Panc1 (cell line): ENCODE measurements at regions not wholly inside any gene's neighbourhood (a gene's known extent, or its start where the extent isn't known, plus 50 kb on each side); places are given as distances from the start of the nearest gene placed in this dataset.

Source experiments
- ATAC-seq: fragments of 200-7000 bp; cut with Tn5 transposase; 2 replicates; pipeline ENCODE4 v1.9.1; 2020; ENCODE audit warnings: mild to moderate bottlenecking, moderate library complexity
- BruUV-seq: library from RNA; stranded (reverse); fragments of 400-500 nt; replicated peaks from 2 replicates; lab custom pipeline; 2021; lab: Mats Ljungman, UMichigan
- CTCF ChIA-PET: fragments of 300-600 bp; sonication (Branson Sonifier 250); formaldehyde crosslinking; loops from one replicate; lab custom pipeline; 2022; ENCODE audit warnings: antibody characterized with exemption; lab: Charles Lee
- POLR2A ChIA-PET: fragments of 300-600 bp; sonication (Branson Sonifier 250); formaldehyde crosslinking; loops from one replicate; lab custom pipeline; 2022; ENCODE audit warnings: antibody characterized with exemption; lab: Charles Lee
- DNase-seq: peaks from one replicate; pipeline ENCODE4 v3.0.0-alpha.2; 2010; ENCODE audit warnings: low read depth, low spot score
- H3K27ac ChIP-seq: 2 replicates; pipeline ENCODE4 v1.5.1; 2011; ENCODE audit warnings: mild to moderate bottlenecking, low read length, inconsistent platforms
- H3K27me3 ChIP-seq: fragments of 200-500 bp; sonication (Bioruptor generic); 2 replicates; pipeline ENCODE4 v1.6.0; 2014; ENCODE audit warnings: low read length, inconsistent platforms; ENCODE audit not compliant: control insufficient read depth, insufficient read depth
- H3K36me3 ChIP-seq: fragments of 200-500 bp; sonication (Bioruptor generic); 2 replicates; pipeline ENCODE4 v1.5.1; 2014; ENCODE audit warnings: inconsistent platforms, mild to moderate bottlenecking, low read length, moderate library complexity; ENCODE audit not compliant: control insufficient read depth, insufficient read depth
- H3K4me1 ChIP-seq: 2 replicates; pipeline ENCODE4 v1.5.1; 2011; ENCODE audit warnings: inconsistent platforms, mild to moderate bottlenecking, low read length, moderate library complexity; ENCODE audit not compliant: control insufficient read depth, insufficient read depth
- H3K4me3 ChIP-seq, 2 experiments: 2 replicates each; pipeline ENCODE4 v1.5.1; 2011 to 2012; ENCODE audit warnings: low read depth in 2 of 2, low read length in 2 of 2, mild to moderate bottlenecking in 2 of 2, inconsistent platforms in 1 of 2, moderate library complexity in 1 of 2
- H3K9me3 ChIP-seq: fragments of 200-500 bp; sonication (Bioruptor generic); 2 replicates; pipeline ENCODE4 v1.5.1; 2014; ENCODE audit warnings: low read depth, mild to moderate bottlenecking, inconsistent platforms, low read length, moderate library complexity; ENCODE audit not compliant: control insufficient read depth, insufficient read depth
- POLR2AphosphoS5 ChIP-seq: IDR thresholded peaks from 2 replicates; pipeline ENCODE4 v1.6.1; 2012; ENCODE audit warnings: mild to moderate bottlenecking, low read depth, low read length, moderate library complexity
- SIN3A ChIP-seq: IDR thresholded peaks from 2 replicates; pipeline ENCODE4 v1.6.1; 2012; ENCODE audit warnings: low read depth, mild to moderate bottlenecking, low read length, moderate library complexity, borderline replicate concordance; ENCODE audit not compliant: insufficient read depth
- TCF7L2 ChIP-seq: IDR thresholded peaks from 2 replicates; pipeline ENCODE4 v1.6.1; 2011; ENCODE audit warnings: mild to moderate bottlenecking, low read depth, low read length, inconsistent platforms
- in situ Hi-C: cut with HindIII; loops from 2 replicates; pipeline ENCODE4 v1.10.0; 2016; ENCODE audit warnings: low sequenced_read_pairs, low pct_unique_long_range_greater_than_20kb
- intact Hi-C: fragments of 100-400 bp; cut with micrococcal nuclease; formaldehyde crosslinking; loops from one replicate; pipeline ENCODE4 v1.10.0; 2022; ENCODE audit not compliant: unreplicated experiment
- TF ChIP-seq, protein P1 (sequence below), 2 experiments: IDR thresholded peaks; 2 replicates each; pipeline ENCODE4 v1.6.1; 2011 to 2012; ENCODE audit warnings: low read depth in 2 of 2, control low read depth in 1 of 2, low read length in 1 of 2, mild to moderate bottlenecking in 1 of 2, moderate library complexity in 1 of 2; ENCODE audit not compliant: insufficient read depth in 1 of 2
- TF ChIP-seq, protein P2 (sequence below): fragments of 450-650 bp; IDR thresholded peaks from 2 replicates; pipeline ENCODE4 v1.5.1; 2017; ENCODE audit warnings: mild to moderate bottlenecking

DNA sequence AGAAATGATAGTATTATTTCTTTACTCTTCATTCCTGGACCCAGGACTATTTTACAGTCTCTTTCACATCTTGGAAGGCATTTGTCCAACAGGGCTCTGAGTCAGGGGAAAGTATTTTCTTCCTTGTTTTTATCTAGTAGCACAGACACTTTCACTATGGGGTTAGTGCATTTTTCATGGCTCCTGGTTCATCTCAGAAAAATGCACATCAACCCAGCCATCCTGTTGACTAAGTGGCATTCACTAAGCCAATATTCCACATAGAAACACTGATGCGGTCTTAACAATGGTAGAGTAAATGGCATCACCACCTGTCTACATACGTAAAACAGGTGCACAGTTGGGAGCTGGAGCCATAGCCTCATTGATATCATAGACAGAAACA is 87.4 kb upstream of the C1orf21 start:
- Histone ChIP-seq H3K36me3 (no peaks in the 10 kb centered on the region), H3K27ac (no peak overlapping the region), H3K9me3 (no peaks in the 10 kb centered on the region), H3K27me3 (no peaks in the 10 kb centered on the region), H3K4me3 (no peak overlapping the region), H3K4me1 (no peaks in the 10 kb centered on the region)
- ChIA-PET POLR2A (no interaction called here), CTCF (no interaction called here)
- TF ChIP-seq SIN3A (no peak), POLR2AphosphoS5 (no peak), TCF7L2 (no peak)
- TF ChIP-seq, protein P1, sequence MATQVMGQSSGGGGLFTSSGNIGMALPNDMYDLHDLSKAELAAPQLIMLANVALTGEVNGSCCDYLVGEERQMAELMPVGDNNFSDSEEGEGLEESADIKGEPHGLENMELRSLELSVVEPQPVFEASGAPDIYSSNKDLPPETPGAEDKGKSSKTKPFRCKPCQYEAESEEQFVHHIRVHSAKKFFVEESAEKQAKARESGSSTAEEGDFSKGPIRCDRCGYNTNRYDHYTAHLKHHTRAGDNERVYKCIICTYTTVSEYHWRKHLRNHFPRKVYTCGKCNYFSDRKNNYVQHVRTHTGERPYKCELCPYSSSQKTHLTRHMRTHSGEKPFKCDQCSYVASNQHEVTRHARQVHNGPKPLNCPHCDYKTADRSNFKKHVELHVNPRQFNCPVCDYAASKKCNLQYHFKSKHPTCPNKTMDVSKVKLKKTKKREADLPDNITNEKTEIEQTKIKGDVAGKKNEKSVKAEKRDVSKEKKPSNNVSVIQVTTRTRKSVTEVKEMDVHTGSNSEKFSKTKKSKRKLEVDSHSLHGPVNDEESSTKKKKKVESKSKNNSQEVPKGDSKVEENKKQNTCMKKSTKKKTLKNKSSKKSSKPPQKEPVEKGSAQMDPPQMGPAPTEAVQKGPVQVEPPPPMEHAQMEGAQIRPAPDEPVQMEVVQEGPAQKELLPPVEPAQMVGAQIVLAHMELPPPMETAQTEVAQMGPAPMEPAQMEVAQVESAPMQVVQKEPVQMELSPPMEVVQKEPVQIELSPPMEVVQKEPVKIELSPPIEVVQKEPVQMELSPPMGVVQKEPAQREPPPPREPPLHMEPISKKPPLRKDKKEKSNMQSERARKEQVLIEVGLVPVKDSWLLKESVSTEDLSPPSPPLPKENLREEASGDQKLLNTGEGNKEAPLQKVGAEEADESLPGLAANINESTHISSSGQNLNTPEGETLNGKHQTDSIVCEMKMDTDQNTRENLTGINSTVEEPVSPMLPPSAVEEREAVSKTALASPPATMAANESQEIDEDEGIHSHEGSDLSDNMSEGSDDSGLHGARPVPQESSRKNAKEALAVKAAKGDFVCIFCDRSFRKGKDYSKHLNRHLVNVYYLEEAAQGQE (IDR thresholded peaks at IDR 0.05; ENCODE audit: insufficient read depth in 1 of 2, low read depth in 2 of 2, low read length in 1 of 2), result no peak
- TF ChIP-seq, protein P2, sequence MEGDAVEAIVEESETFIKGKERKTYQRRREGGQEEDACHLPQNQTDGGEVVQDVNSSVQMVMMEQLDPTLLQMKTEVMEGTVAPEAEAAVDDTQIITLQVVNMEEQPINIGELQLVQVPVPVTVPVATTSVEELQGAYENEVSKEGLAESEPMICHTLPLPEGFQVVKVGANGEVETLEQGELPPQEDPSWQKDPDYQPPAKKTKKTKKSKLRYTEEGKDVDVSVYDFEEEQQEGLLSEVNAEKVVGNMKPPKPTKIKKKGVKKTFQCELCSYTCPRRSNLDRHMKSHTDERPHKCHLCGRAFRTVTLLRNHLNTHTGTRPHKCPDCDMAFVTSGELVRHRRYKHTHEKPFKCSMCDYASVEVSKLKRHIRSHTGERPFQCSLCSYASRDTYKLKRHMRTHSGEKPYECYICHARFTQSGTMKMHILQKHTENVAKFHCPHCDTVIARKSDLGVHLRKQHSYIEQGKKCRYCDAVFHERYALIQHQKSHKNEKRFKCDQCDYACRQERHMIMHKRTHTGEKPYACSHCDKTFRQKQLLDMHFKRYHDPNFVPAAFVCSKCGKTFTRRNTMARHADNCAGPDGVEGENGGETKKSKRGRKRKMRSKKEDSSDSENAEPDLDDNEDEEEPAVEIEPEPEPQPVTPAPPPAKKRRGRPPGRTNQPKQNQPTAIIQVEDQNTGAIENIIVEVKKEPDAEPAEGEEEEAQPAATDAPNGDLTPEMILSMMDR, result no peak
- no peak for ATAC-seq
- in situ Hi-C loops, result no loop called here
- BruUV-seq, result no TSS peak
- intact Hi-C loops, result no loop called here
- no peak for DNase-seq

DNA sequence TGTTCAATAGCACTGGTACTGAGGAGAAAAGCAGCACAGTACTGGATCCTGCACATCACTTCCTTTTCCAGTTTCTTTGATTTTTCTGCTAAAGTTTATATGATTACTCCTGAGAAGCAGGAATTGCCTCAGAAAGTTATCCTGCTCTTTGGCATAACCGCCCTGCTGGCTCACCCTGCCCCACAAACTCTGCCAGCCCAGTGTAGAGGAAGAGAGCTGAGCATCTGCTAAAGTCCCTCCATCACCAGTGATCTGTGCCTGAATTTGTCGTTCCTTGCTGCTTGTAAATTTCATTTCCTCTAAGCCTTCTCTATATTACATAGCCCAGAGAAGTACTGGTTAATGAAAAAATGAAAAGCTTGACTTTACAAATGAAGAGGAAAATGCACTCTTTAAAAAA is 87.0 kb upstream of the C1orf21 start:
- no peaks in the 10 kb centered on the region for H3K9me3 ChIP-seq
- H3K4me3 ChIP-seq, result no peak overlapping the region
- in situ Hi-C loops, result no loop called here
- H3K4me1 ChIP-seq, result no peaks in the 10 kb centered on the region
- H3K27me3 ChIP-seq, result no peaks in the 10 kb centered on the region
- no peak for ATAC-seq
- TF ChIP-seq TCF7L2 (no peak), SIN3A (no peak), POLR2AphosphoS5 (no peak)
- TF ChIP-seq, protein P1 (IDR thresholded peaks at IDR 0.05; ENCODE audit: insufficient read depth in 1 of 2, low read depth in 2 of 2, low read length in 1 of 2), result no peak
- TF ChIP-seq, protein P2, result no peak
- ChIA-PET POLR2A (no interaction called here), CTCF (no interaction called here)
- BruUV-seq, result no TSS peak
- no peak for DNase-seq
- intact Hi-C loops, result no loop called here
- H3K27ac ChIP-seq, result no peak overlapping the region
- H3K36me3 ChIP-seq, result no peaks in the 10 kb centered on the region
